ENCODE measurements at regions not wholly inside any gene's neighbourhood (a gene's known extent, or its start where the extent isn't known, plus 50 kb on each side); places are given as distances from the start of the nearest gene placed in this dataset.

GRCh38 chr3:194769020-194769643 lies 83.4 kb downstream of the FAM43A start:
- DNase-seq = peak; percentile 97

GRCh38 chr3:194772241-194773000 lies 86.7 kb downstream of the FAM43A start:
- DNase-seq = no peak

- no peak for DNase-seq
Measured at GRCh38 chr3:194773216-194773615, 87.5 kb downstream of the FAM43A start.

- no peak for DNase-seq
Measured at GRCh38 chr3:194773771-194774455, 88.2 kb downstream of the FAM43A start.

GRCh38 chr3:194775266-194775665 lies 89.6 kb downstream of the FAM43A start:
- DNase-seq = no peak

GRCh38 chr3:194775731-194776130 lies 90.0 kb downstream of the FAM43A start:
- DNase-seq = no peak

GRCh38 chr3:194777729-194778128 lies 92.0 kb downstream of the FAM43A start:
- DNase-seq = no peak

GRCh38 chr3:194779729-194780224 lies 94.1 kb downstream of the FAM43A start:
- no peak for DNase-seq

GRCh38 chr3:194780706-194781105 lies 95.0 kb downstream of the FAM43A start:
- DNase-seq = no peak

GRCh38 chr3:194781617-194782016 lies 95.9 kb downstream of the FAM43A start:
- DNase-seq = no peak

GRCh38 chr3:194782698-194783404 lies 97.2 kb downstream of the FAM43A start:
- no peak for DNase-seq

- no peak for DNase-seq
Measured at GRCh38 chr3:194784361-194784760, 98.7 kb downstream of the FAM43A start.

GRCh38 chr3:194785315-194785714 lies 99.6 kb downstream of the FAM43A start:
- DNase-seq = peak; percentile 9

GRCh38 chr3:194787072-194787471 lies 101.4 kb downstream of the FAM43A start:
- DNase-seq = no peak

GRCh38 chr3:194787650-194788049 lies 102.0 kb downstream of the FAM43A start:
- no peak for DNase-seq

- DNase-seq = no peak
Measured at GRCh38 chr3:194792368-194792767, 106.7 kb downstream of the FAM43A start.

- no peak for DNase-seq
Measured at GRCh38 chr3:194797555-194798250, 112.0 kb downstream of the FAM43A start.

GRCh38 chr3:194798486-194798885 lies 112.8 kb downstream of the FAM43A start:
- no peak for DNase-seq

- DNase-seq = no peak
Measured at GRCh38 chr3:194800002-194800401, 114.3 kb downstream of the FAM43A start.

- DNase-seq = peak; percentile 46
Measured at GRCh38 chr3:194801461-194802432, 116.1 kb downstream of the FAM43A start.

GRCh38 chr3:194804796-194805195 lies 119.1 kb downstream of the FAM43A start:
- DNase-seq = no peak
